ENCODE measurements at regions not wholly inside any gene's neighbourhood (a gene's known extent, or its start where the extent isn't known, plus 50 kb on each side); places are given as distances from the start of the nearest gene placed in this dataset.

- no peak for DNase-seq (ENCODE audit: low read depth)
- TF ChIP-seq CTCF (IDR thresholded peaks at IDR 0.05; ENCODE audit: low read depth, low read length): no peak
- no peak for TF ChIP-seq MYC (IDR thresholded peaks at IDR 0.05; ENCODE audit: low read depth, low read length)
- no peak for TF ChIP-seq POLR2A (IDR thresholded peaks at IDR 0.05; ENCODE audit: extremely low read depth, insufficient read length)
- TF ChIP-seq, protein P1, sequence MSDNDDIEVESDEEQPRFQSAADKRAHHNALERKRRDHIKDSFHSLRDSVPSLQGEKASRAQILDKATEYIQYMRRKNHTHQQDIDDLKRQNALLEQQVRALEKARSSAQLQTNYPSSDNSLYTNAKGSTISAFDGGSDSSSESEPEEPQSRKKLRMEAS (IDR thresholded peaks at IDR 0.05; ENCODE audit: low read depth, low read length): no peak
- H3K4me3 ChIP-seq (ENCODE audit: low read depth, low read length): no peak overlapping the region
Observed at GRCh38 chr14:71709076-71709475, 223.2 kb upstream of the RGS6 start.

GRCh38 chr14:71709987-71710386 is 222.2 kb upstream of the RGS6 start:
- DNase-seq (ENCODE audit: low read depth): no peak
- H3K4me3 ChIP-seq (ENCODE audit: low read depth, low read length): no peak overlapping the region
- TF ChIP-seq, protein P1 (IDR thresholded peaks at IDR 0.05; ENCODE audit: low read depth, low read length): no peak
- TF ChIP-seq MYC (IDR thresholded peaks at IDR 0.05; ENCODE audit: low read depth, low read length) (no peak), POLR2A (IDR thresholded peaks at IDR 0.05; ENCODE audit: extremely low read depth, insufficient read length) (no peak)

- no peak for DNase-seq (ENCODE audit: low read depth)
- TF ChIP-seq, protein P1 (IDR thresholded peaks at IDR 0.05; ENCODE audit: low read depth, low read length): no peak
- H3K4me3 ChIP-seq (ENCODE audit: low read depth, low read length): no peak overlapping the region
Observed at GRCh38 chr14:71711125-71711524, 221.1 kb upstream of the RGS6 start.

- DNase-seq (ENCODE audit: low read depth): no peak
- TF ChIP-seq MYC (IDR thresholded peaks at IDR 0.05; ENCODE audit: low read depth, low read length): no peak
- TF ChIP-seq POLR2A (IDR thresholded peaks at IDR 0.05; ENCODE audit: extremely low read depth, insufficient read length): no peak
- TF ChIP-seq, protein P1 (IDR thresholded peaks at IDR 0.05; ENCODE audit: low read depth, low read length): no peak
- TF ChIP-seq CTCF (IDR thresholded peaks at IDR 0.05; ENCODE audit: low read depth, low read length): no peak
- H3K4me3 ChIP-seq (ENCODE audit: low read depth, low read length): no peak overlapping the region
Observed at GRCh38 chr14:71711619-71712018, 220.6 kb upstream of the RGS6 start.

DNA sequence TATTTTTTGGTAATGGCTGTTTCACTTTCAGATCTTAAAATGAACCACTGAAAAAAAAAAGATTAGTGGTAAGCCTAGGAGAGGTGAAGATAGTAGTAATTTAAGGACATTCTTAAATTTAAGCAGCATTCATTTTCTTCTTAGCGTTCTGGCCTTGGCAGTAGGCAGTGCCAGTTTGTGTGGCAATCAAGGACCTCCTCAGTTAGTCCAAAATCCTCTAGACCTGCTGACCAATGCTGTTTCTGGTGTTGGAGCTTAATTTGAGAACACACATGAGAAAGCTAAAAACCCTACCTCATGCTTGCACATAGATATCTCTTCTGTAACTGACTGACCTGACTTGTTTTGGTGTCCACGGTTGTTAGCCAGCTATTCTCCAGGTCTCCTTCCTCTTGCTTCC is 219.8 kb upstream of the RGS6 start:
- no peak overlapping the region for H3K4me3 ChIP-seq (ENCODE audit: low read depth, low read length)
- no peak for TF ChIP-seq MYC (IDR thresholded peaks at IDR 0.05; ENCODE audit: low read depth, low read length)
- TF ChIP-seq, protein P1 (IDR thresholded peaks at IDR 0.05; ENCODE audit: low read depth, low read length): no peak
- no peak for TF ChIP-seq CTCF (IDR thresholded peaks at IDR 0.05; ENCODE audit: low read depth, low read length)
- no peak for TF ChIP-seq POLR2A (IDR thresholded peaks at IDR 0.05; ENCODE audit: extremely low read depth, insufficient read length)
- no peak for DNase-seq (ENCODE audit: low read depth)

DNA sequence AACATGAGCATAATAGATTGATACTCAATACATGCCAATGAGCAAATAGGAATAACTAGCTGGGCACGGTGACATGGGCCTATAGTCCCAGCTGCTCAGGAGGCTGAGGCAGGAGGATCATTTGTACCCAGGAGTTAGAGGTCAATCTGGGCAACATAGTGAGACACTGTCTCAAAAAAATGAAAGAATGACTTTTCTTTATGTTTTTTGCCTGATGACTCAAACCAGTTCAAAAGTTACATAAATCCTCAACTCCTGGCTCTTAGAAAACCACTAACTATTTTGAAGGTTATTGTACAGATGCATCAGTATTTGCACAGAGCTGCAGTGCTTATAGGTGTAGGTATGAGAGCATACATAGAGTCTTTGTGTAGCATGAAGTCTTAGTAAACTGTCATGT is 219.2 kb upstream of the RGS6 start:
- TF ChIP-seq, protein P1 (IDR thresholded peaks at IDR 0.05; ENCODE audit: low read depth, low read length): no peak
- TF ChIP-seq CTCF (IDR thresholded peaks at IDR 0.05; ENCODE audit: low read depth, low read length) (no peak), POLR2A (IDR thresholded peaks at IDR 0.05; ENCODE audit: extremely low read depth, insufficient read length) (no peak), MYC (IDR thresholded peaks at IDR 0.05; ENCODE audit: low read depth, low read length) (no peak)
- DNase-seq (ENCODE audit: low read depth): no peak
- H3K4me3 ChIP-seq (ENCODE audit: low read depth, low read length): no peak overlapping the region

DNA sequence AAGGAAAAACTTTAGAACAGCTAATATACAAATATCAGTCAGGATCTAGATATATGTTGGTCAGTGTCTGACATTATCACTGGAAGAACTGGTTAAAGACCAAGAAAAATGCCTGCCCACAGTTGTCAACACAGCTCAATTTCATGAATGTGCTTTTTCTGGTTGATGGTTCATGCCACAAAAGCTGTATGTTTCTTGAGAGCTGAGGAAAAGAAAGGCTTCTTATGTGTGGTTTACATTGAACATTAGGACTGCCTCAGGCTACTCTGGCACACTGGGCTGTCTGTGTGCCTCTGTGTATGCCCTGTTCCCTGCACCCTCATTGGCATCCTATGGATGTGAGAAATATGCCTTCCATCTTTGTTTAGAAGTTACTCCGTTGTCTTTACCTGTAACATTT is 218.8 kb upstream of the RGS6 start:
- H3K4me3 ChIP-seq (ENCODE audit: low read depth, low read length): no peak overlapping the region
- TF ChIP-seq MYC (IDR thresholded peaks at IDR 0.05; ENCODE audit: low read depth, low read length) (no peak), CTCF (IDR thresholded peaks at IDR 0.05; ENCODE audit: low read depth, low read length) (no peak), POLR2A (IDR thresholded peaks at IDR 0.05; ENCODE audit: extremely low read depth, insufficient read length) (no peak)
- TF ChIP-seq, protein P1 (IDR thresholded peaks at IDR 0.05; ENCODE audit: low read depth, low read length): no peak
- no peak for DNase-seq (ENCODE audit: low read depth)

Measured in NB4 (cell line).